ENCODE measurements at regions not wholly inside any gene's neighbourhood (a gene's known extent, or its start where the extent isn't known, plus 50 kb on each side); places are given as distances from the start of the nearest gene placed in this dataset.

GRCh38 chr4:38377195-38377594 is 286.8 kb upstream of the KLF3 start:
- no peaks in the 10 kb centered on the region for H3K27me3 ChIP-seq (ENCODE audit: control insufficient read depth in 1 of 2, insufficient read depth in 2 of 2, low read length in 2 of 2)
- no peaks in the 10 kb centered on the region for H3K27me3 Mint-ChIP-seq
- H3K36me3 ChIP-seq (ENCODE audit: insufficient read depth, low read length): no peaks in the 10 kb centered on the region
- H3K27ac Mint-ChIP-seq: no peak overlapping the region
- CTCF ChIA-PET: no interaction called here
- no peak overlapping the region for H3K4me3 Mint-ChIP-seq
- no peaks in the 10 kb centered on the region for H3K9me3 Mint-ChIP-seq
- ATAC-seq (ENCODE audit: poor library complexity): no peak
- peaks cover 3% of the 10 kb centered on the region for H3K4me1 ChIP-seq (ENCODE audit: insufficient read depth, low read length)
- intact Hi-C loops (cut with DNase I, micrococcal nuclease): no loop called here
- TF ChIP-seq, protein P1, sequence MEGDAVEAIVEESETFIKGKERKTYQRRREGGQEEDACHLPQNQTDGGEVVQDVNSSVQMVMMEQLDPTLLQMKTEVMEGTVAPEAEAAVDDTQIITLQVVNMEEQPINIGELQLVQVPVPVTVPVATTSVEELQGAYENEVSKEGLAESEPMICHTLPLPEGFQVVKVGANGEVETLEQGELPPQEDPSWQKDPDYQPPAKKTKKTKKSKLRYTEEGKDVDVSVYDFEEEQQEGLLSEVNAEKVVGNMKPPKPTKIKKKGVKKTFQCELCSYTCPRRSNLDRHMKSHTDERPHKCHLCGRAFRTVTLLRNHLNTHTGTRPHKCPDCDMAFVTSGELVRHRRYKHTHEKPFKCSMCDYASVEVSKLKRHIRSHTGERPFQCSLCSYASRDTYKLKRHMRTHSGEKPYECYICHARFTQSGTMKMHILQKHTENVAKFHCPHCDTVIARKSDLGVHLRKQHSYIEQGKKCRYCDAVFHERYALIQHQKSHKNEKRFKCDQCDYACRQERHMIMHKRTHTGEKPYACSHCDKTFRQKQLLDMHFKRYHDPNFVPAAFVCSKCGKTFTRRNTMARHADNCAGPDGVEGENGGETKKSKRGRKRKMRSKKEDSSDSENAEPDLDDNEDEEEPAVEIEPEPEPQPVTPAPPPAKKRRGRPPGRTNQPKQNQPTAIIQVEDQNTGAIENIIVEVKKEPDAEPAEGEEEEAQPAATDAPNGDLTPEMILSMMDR (IDR thresholded peaks at IDR 0.05): no peak
- POLR2A ChIA-PET: no interaction called here
- H3K4me3 ChIP-seq (ENCODE audit: low read length): no peak overlapping the region
- no peak for DNase-seq
- H3K9me3 ChIP-seq (ENCODE audit: control insufficient read depth in 1 of 2, insufficient read depth in 1 of 2, low read length in 2 of 2): no peaks in the 10 kb centered on the region
- no peaks in the 10 kb centered on the region for H3K36me3 Mint-ChIP-seq (ENCODE audit: low read depth)
- H3K27ac ChIP-seq (ENCODE audit: low read depth in 1 of 2, low read length in 2 of 2): no peak overlapping the region
- H3K4me1 Mint-ChIP-seq (ENCODE audit: low read depth): peaks cover 20% of the 10 kb centered on the region

DNA sequence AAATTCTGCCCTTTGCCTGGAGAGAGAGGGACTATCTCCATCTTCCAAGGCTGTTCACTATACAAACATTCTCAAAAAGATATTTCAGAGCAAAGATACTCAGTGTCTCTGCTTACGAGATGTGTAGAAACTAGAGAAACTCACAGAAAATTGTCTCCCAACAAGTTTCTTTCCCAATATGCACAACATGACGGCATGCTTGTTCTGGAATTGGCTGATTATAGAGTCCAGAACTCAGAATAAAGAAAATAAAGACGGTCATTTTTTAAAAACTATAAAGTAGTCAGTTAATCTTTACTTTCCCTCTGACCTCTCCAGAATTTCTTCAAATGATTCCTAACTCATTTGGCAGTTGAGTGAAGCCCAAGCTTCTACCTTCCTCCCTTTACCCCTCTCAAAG is 285.5 kb upstream of the KLF3 start:
- Histone ChIP-seq H3K27ac (ENCODE audit: low read depth in 1 of 2, low read length in 2 of 2) (no peak overlapping the region), H3K4me1 (ENCODE audit: insufficient read depth, low read length) (no peaks in the 10 kb centered on the region), H3K27me3 (ENCODE audit: control insufficient read depth in 1 of 2, insufficient read depth in 2 of 2, low read length in 2 of 2) (no peaks in the 10 kb centered on the region), H3K9me3 (ENCODE audit: control insufficient read depth in 1 of 2, insufficient read depth in 1 of 2, low read length in 2 of 2) (no peaks in the 10 kb centered on the region), H3K4me3 (ENCODE audit: low read length) (no peak overlapping the region), H3K36me3 (ENCODE audit: insufficient read depth, low read length) (no peaks in the 10 kb centered on the region)
- Mint-ChIP-seq H3K9me3 (no peaks in the 10 kb centered on the region), H3K27me3 (no peaks in the 10 kb centered on the region), H3K4me1 (ENCODE audit: low read depth) (peaks cover 16% of the 10 kb centered on the region), H3K27ac (no peak overlapping the region), H3K4me3 (no peak overlapping the region), H3K36me3 (ENCODE audit: low read depth) (no peaks in the 10 kb centered on the region)
- no peak for ATAC-seq (ENCODE audit: poor library complexity)
- intact Hi-C loops (cut with DNase I, micrococcal nuclease): no loop called here
- ChIA-PET CTCF (no interaction called here), POLR2A (no interaction called here)
- TF ChIP-seq, protein P1 (IDR thresholded peaks at IDR 0.05): no peak
- no peak for DNase-seq

- ATAC-seq (ENCODE audit: poor library complexity): no peak
- TF ChIP-seq, protein P1 (IDR thresholded peaks at IDR 0.05): no peak
- Mint-ChIP-seq H3K27ac (no peak overlapping the region), H3K36me3 (ENCODE audit: low read depth) (no peaks in the 10 kb centered on the region), H3K4me1 (ENCODE audit: low read depth) (peaks cover 41% of the 10 kb centered on the region), H3K27me3 (no peaks in the 10 kb centered on the region), H3K9me3 (no peaks in the 10 kb centered on the region), H3K4me3 (no peak overlapping the region)
- no peaks in the 10 kb centered on the region for H3K27me3 ChIP-seq (ENCODE audit: control insufficient read depth in 1 of 2, insufficient read depth in 2 of 2, low read length in 2 of 2)
- H3K9me3 ChIP-seq (ENCODE audit: control insufficient read depth in 1 of 2, insufficient read depth in 1 of 2, low read length in 2 of 2): no peaks in the 10 kb centered on the region
- CTCF ChIA-PET: no interaction called here
- no peak overlapping the region for H3K4me3 ChIP-seq (ENCODE audit: low read length)
- POLR2A ChIA-PET: no interaction called here
- peaks cover 6% of the 10 kb centered on the region for H3K4me1 ChIP-seq (ENCODE audit: insufficient read depth, low read length)
- H3K27ac ChIP-seq (ENCODE audit: low read depth in 1 of 2, low read length in 2 of 2): no peak overlapping the region
- intact Hi-C loops (cut with DNase I, micrococcal nuclease): no loop called here
- H3K36me3 ChIP-seq (ENCODE audit: insufficient read depth, low read length): no peaks in the 10 kb centered on the region
- no peak for DNase-seq
Measured at GRCh38 chr4:38381788-38382187, 282.2 kb upstream of the KLF3 start.
